ENCODE measurements at regions not wholly inside any gene's neighbourhood (a gene's known extent, or its start where the extent isn't known, plus 50 kb on each side); places are given as distances from the start of the nearest gene placed in this dataset.

DNA sequence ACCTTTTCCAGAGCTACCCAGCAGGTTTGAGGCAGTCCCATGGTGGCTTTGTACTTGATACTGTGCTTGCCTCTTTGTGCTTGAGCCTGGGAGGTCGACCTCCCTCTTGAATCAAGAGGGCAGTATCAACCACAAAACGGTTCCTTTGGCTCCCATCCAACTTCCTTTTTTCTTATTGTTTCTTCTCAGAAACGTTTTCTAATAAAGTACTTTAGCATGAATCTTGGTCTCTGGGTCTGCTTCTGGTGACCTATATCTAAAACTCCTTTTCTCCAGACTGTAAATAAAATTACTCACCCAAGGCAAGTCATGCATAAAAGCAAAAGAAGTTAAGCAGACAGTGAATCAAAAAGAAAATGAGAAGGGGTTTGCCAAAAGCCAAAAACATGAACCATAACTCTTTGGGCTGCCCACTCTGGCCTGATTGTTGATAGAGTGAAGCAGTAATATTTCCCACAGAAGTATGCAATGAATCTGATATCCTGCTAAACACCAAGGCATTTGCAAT lies 112.2 kb upstream of the SLC4A7 start:
- Mint-ChIP-seq H3K9me3 (ENCODE audit: unreplicated experiment) (no peaks in the 10 kb centered on the region), H3K36me3 (ENCODE audit: low read depth, unreplicated experiment) (no peaks in the 10 kb centered on the region), H3K4me1 (ENCODE audit: low read depth, unreplicated experiment) (peaks cover 18% of the 10 kb centered on the region), H3K27ac (ENCODE audit: unreplicated experiment) (peak overlapping the region; percentile 75), H3K27me3 (ENCODE audit: low read depth, unreplicated experiment) (no peaks in the 10 kb centered on the region), H3K4me3 (ENCODE audit: unreplicated experiment) (no peak overlapping the region)
- Histone ChIP-seq H3K9ac (ENCODE audit: low read length) (peak overlapping the region; percentile 48), H3K79me2 (ENCODE audit: insufficient read depth, low read length) (no peaks in the 10 kb centered on the region), H3K27me3 (ENCODE audit: insufficient read depth, low read length) (no peaks in the 10 kb centered on the region), H2AFZ (ENCODE audit: low read depth, low read length) (peak overlapping the region; percentile 40), H3K27ac (ENCODE audit: low read depth, low read length) (peak overlapping the region; percentile 86), H3K4me1 (ENCODE audit: insufficient read depth, low read length) (peaks cover 16% of the 10 kb centered on the region), H3K36me3 (ENCODE audit: insufficient read depth, low read length) (no peaks in the 10 kb centered on the region), H3K4me2 (ENCODE audit: low read length) (peak overlapping the region; percentile 70), H3K9me3 (ENCODE audit: insufficient read depth, low read depth, low read length) (no peaks in the 10 kb centered on the region), H3K4me3 (ENCODE audit: insufficient read depth, low read depth, low read length) (peak overlapping the region; percentile 26), H4K20me1 (ENCODE audit: insufficient read depth, low read length) (no peaks in the 10 kb centered on the region)
- TF ChIP-seq, protein P1, sequence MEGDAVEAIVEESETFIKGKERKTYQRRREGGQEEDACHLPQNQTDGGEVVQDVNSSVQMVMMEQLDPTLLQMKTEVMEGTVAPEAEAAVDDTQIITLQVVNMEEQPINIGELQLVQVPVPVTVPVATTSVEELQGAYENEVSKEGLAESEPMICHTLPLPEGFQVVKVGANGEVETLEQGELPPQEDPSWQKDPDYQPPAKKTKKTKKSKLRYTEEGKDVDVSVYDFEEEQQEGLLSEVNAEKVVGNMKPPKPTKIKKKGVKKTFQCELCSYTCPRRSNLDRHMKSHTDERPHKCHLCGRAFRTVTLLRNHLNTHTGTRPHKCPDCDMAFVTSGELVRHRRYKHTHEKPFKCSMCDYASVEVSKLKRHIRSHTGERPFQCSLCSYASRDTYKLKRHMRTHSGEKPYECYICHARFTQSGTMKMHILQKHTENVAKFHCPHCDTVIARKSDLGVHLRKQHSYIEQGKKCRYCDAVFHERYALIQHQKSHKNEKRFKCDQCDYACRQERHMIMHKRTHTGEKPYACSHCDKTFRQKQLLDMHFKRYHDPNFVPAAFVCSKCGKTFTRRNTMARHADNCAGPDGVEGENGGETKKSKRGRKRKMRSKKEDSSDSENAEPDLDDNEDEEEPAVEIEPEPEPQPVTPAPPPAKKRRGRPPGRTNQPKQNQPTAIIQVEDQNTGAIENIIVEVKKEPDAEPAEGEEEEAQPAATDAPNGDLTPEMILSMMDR (IDR thresholded peaks at IDR 0.05; ENCODE audit: insufficient read depth, low read depth, low read length), result no peak
- no peak for TF ChIP-seq EZH2 (IDR thresholded peaks at IDR 0.05; ENCODE audit: insufficient read depth, low read length)
- FAIRE-seq, result no peak
- peak; percentile 81 for DNase-seq (ENCODE audit: low read depth)

DNA sequence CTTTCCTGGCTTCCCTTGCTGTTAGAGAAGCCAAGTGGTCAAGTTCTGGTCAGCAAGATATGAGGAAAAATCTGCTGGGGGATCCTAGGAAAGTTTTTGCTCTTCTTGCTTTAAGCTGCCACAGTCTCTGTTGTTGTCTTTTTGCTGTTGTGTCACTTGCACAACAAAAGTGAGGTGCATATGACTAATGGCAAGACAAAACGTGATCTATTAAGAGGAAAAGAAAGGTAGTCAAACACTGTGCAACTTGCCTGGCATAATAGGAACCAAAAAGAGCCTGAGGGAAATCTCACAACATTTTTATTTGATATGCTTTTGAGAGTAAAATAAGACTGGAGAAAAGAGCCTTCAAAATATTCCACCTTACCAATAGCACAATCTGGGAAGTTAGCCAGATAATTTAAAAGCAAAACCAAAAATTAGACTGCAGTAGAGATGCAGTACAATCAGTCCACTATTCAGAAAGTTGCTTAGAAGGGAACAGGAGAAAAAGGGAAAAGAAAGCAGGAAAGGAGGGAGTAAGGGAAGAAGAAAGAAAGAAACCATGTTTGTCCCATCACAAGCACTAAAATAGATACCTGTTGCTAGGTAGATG lies 110.0 kb upstream of the SLC4A7 start:
- H3K36me3 Mint-ChIP-seq (ENCODE audit: low read depth, unreplicated experiment), result no peaks in the 10 kb centered on the region
- Histone ChIP-seq H3K4me1 (ENCODE audit: insufficient read depth, low read length) (peaks cover 38% of the 10 kb centered on the region), H3K9ac (ENCODE audit: low read length) (no peak overlapping the region), H3K79me2 (ENCODE audit: insufficient read depth, low read length) (no peaks in the 10 kb centered on the region), H4K20me1 (ENCODE audit: insufficient read depth, low read length) (no peaks in the 10 kb centered on the region), H3K4me3 (ENCODE audit: insufficient read depth, low read depth, low read length) (no peak overlapping the region), H3K4me2 (ENCODE audit: low read length) (no peak overlapping the region), H3K27me3 (ENCODE audit: insufficient read depth, low read length) (no peaks in the 10 kb centered on the region), H2AFZ (ENCODE audit: low read depth, low read length) (no peak overlapping the region), H3K9me3 (ENCODE audit: insufficient read depth, low read depth, low read length) (no peaks in the 10 kb centered on the region), H3K36me3 (ENCODE audit: insufficient read depth, low read length) (no peaks in the 10 kb centered on the region), H3K27ac (ENCODE audit: low read depth, low read length) (no peak overlapping the region)
- H3K27ac Mint-ChIP-seq (ENCODE audit: unreplicated experiment), result no peak overlapping the region
- H3K4me3 Mint-ChIP-seq (ENCODE audit: unreplicated experiment), result no peak overlapping the region
- DNase-seq (ENCODE audit: low read depth), result no peak
- TF ChIP-seq EZH2 (IDR thresholded peaks at IDR 0.05; ENCODE audit: insufficient read depth, low read length), result no peak
- TF ChIP-seq, protein P1 (IDR thresholded peaks at IDR 0.05; ENCODE audit: insufficient read depth, low read depth, low read length), result no peak
- no peaks in the 10 kb centered on the region for H3K27me3 Mint-ChIP-seq (ENCODE audit: low read depth, unreplicated experiment)
- H3K9me3 Mint-ChIP-seq (ENCODE audit: unreplicated experiment), result no peaks in the 10 kb centered on the region
- FAIRE-seq, result no peak
- peaks cover 38% of the 10 kb centered on the region for H3K4me1 Mint-ChIP-seq (ENCODE audit: low read depth, unreplicated experiment)

DNA sequence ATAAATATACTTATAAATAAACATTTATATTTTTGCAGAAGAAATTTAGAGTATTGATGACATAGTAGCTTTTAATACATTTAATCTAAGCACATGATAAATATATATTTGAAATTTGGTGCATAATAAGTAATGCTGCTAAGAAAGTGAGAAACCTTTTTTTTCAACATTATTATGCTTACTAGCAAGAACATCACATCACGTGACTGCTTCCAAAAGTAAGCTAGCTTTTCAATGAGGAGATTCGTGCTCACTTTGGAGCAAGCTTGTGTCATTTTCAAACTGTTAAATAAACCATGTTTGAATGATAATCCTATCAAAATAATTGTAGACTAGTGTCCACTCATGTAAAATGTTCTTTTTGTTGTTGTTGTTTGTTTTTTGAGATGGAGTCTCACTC lies 109.0 kb upstream of the SLC4A7 start:
- Mint-ChIP-seq H3K27ac (ENCODE audit: unreplicated experiment) (no peak overlapping the region), H3K36me3 (ENCODE audit: low read depth, unreplicated experiment) (no peaks in the 10 kb centered on the region), H3K27me3 (ENCODE audit: low read depth, unreplicated experiment) (no peaks in the 10 kb centered on the region), H3K4me3 (ENCODE audit: unreplicated experiment) (no peak overlapping the region), H3K4me1 (ENCODE audit: low read depth, unreplicated experiment) (peaks cover 37% of the 10 kb centered on the region), H3K9me3 (ENCODE audit: unreplicated experiment) (no peaks in the 10 kb centered on the region)
- Histone ChIP-seq H3K9ac (ENCODE audit: low read length) (no peak overlapping the region), H3K4me1 (ENCODE audit: insufficient read depth, low read length) (peaks cover 38% of the 10 kb centered on the region), H3K27ac (ENCODE audit: low read depth, low read length) (no peak overlapping the region), H3K27me3 (ENCODE audit: insufficient read depth, low read length) (no peaks in the 10 kb centered on the region), H3K4me2 (ENCODE audit: low read length) (no peak overlapping the region), H2AFZ (ENCODE audit: low read depth, low read length) (no peak overlapping the region), H3K9me3 (ENCODE audit: insufficient read depth, low read depth, low read length) (no peaks in the 10 kb centered on the region), H3K79me2 (ENCODE audit: insufficient read depth, low read length) (no peaks in the 10 kb centered on the region), H4K20me1 (ENCODE audit: insufficient read depth, low read length) (no peaks in the 10 kb centered on the region), H3K4me3 (ENCODE audit: insufficient read depth, low read depth, low read length) (no peak overlapping the region), H3K36me3 (ENCODE audit: insufficient read depth, low read length) (no peaks in the 10 kb centered on the region)
- DNase-seq (ENCODE audit: low read depth), result no peak
- TF ChIP-seq EZH2 (IDR thresholded peaks at IDR 0.05; ENCODE audit: insufficient read depth, low read length), result no peak
- TF ChIP-seq, protein P1 (IDR thresholded peaks at IDR 0.05; ENCODE audit: insufficient read depth, low read depth, low read length), result no peak
- no peak for FAIRE-seq

Data from astrocyte (in vitro differentiated cells and primary cell).